GM23338 (cell line): ENCODE measurements at regions not wholly inside any gene's neighbourhood (a gene's known extent, or its start where the extent isn't known, plus 50 kb on each side); places are given as distances from the start of the nearest gene placed in this dataset.

Source experiments
- CREB1 ChIP-seq: fragments of 250-450 bp; sonication (Bioruptor Pico); IDR thresholded peaks from 2 replicates; pipeline ENCODE4 v1.5.0; 2020; ENCODE audit warnings: low read depth, mild to moderate bottlenecking, moderate library complexity
- EZH2 ChIP-seq: fragments of 200-600 bp; sonication (generic); IDR thresholded peaks from one replicate; pipeline ENCODE4 v1.8.0; 2017; ENCODE audit warnings: antibody characterized with exemption, mild to moderate bottlenecking, low read depth; ENCODE audit not compliant: unreplicated experiment
- EZH2phosphoT487 ChIP-seq: fragments of 200-600 bp; sonication (generic); IDR thresholded peaks from one replicate; pipeline ENCODE4 v1.8.1; 2018; ENCODE audit warnings: antibody characterized with exemption; ENCODE audit not compliant: unreplicated experiment
- JUNB ChIP-seq: IDR thresholded peaks from one replicate; pipeline ENCODE4 v1.6.1; 2016; ENCODE audit warnings: antibody characterized with exemption; ENCODE audit not compliant: unreplicated experiment
- NANOG ChIP-seq: IDR thresholded peaks from 2 replicates; pipeline ENCODE4 v1.6.1; 2016; ENCODE audit warnings: antibody characterized with exemption, borderline replicate concordance
- POLR2AphosphoS5 ChIP-seq: IDR thresholded peaks from 2 replicates; pipeline ENCODE4 v1.6.1; 2016; ENCODE audit warnings: antibody characterized with exemption, low read depth
- STAT1 ChIP-seq: IDR thresholded peaks from one replicate; pipeline ENCODE4 v1.6.1; 2016; ENCODE audit warnings: antibody characterized with exemption; ENCODE audit not compliant: unreplicated experiment
- ZNF114 ChIP-seq: fragments of 250-450 bp; sonication (Bioruptor Pico); IDR thresholded peaks from 2 replicates; pipeline ENCODE4 v1.5.0; 2020; ENCODE audit warnings: mild to moderate bottlenecking, moderate library complexity
- ZNF331 ChIP-seq: fragments of 250-450 bp; sonication (Bioruptor Pico); IDR thresholded peaks from 2 replicates; pipeline ENCODE4 v1.5.0; 2020; ENCODE audit warnings: low read depth, mild to moderate bottlenecking, moderate library complexity
- ZNF462 ChIP-seq: fragments of 250-450 bp; sonication (Bioruptor Pico); IDR thresholded peaks from 2 replicates; pipeline ENCODE4 v1.5.0; 2020; ENCODE audit warnings: mild to moderate bottlenecking, moderate library complexity
- TF ChIP-seq, protein P1 (sequence below), 2 experiments: fragments of 200-600 bp in 1 of 2; sonication (generic) in 1 of 2; conservative IDR thresholded peaks; 2 replicates each; pipeline versions ENCODE4 v1.5.1 to v1.6.1; 2016 to 2017; ENCODE audit warnings: antibody characterized with exemption in 2 of 2, low read depth in 2 of 2, mild to moderate bottlenecking in 2 of 2, moderate library complexity in 1 of 2
- TF ChIP-seq, protein P2 (sequence below): IDR thresholded peaks from one replicate; pipeline ENCODE4 v1.6.1; 2018; ENCODE audit warnings: antibody characterized with exemption; ENCODE audit not compliant: unreplicated experiment
- TF ChIP-seq, protein P3 (sequence below): IDR thresholded peaks from 2 replicates; pipeline ENCODE4 v1.6.1; 2016; ENCODE audit warnings: antibody characterized with exemption

- TF ChIP-seq, protein P1, sequence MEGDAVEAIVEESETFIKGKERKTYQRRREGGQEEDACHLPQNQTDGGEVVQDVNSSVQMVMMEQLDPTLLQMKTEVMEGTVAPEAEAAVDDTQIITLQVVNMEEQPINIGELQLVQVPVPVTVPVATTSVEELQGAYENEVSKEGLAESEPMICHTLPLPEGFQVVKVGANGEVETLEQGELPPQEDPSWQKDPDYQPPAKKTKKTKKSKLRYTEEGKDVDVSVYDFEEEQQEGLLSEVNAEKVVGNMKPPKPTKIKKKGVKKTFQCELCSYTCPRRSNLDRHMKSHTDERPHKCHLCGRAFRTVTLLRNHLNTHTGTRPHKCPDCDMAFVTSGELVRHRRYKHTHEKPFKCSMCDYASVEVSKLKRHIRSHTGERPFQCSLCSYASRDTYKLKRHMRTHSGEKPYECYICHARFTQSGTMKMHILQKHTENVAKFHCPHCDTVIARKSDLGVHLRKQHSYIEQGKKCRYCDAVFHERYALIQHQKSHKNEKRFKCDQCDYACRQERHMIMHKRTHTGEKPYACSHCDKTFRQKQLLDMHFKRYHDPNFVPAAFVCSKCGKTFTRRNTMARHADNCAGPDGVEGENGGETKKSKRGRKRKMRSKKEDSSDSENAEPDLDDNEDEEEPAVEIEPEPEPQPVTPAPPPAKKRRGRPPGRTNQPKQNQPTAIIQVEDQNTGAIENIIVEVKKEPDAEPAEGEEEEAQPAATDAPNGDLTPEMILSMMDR (conservative IDR thresholded peaks at IDR 0.05; ENCODE audit: low read depth in 2 of 2), result no peak
- no peak for TF ChIP-seq EZH2phosphoT487
- TF ChIP-seq EZH2, result no peak
- no peak for TF ChIP-seq ZNF114 (CRISPR knock-in tag)
- no peak for TF ChIP-seq POLR2AphosphoS5
- TF ChIP-seq, protein P2, sequence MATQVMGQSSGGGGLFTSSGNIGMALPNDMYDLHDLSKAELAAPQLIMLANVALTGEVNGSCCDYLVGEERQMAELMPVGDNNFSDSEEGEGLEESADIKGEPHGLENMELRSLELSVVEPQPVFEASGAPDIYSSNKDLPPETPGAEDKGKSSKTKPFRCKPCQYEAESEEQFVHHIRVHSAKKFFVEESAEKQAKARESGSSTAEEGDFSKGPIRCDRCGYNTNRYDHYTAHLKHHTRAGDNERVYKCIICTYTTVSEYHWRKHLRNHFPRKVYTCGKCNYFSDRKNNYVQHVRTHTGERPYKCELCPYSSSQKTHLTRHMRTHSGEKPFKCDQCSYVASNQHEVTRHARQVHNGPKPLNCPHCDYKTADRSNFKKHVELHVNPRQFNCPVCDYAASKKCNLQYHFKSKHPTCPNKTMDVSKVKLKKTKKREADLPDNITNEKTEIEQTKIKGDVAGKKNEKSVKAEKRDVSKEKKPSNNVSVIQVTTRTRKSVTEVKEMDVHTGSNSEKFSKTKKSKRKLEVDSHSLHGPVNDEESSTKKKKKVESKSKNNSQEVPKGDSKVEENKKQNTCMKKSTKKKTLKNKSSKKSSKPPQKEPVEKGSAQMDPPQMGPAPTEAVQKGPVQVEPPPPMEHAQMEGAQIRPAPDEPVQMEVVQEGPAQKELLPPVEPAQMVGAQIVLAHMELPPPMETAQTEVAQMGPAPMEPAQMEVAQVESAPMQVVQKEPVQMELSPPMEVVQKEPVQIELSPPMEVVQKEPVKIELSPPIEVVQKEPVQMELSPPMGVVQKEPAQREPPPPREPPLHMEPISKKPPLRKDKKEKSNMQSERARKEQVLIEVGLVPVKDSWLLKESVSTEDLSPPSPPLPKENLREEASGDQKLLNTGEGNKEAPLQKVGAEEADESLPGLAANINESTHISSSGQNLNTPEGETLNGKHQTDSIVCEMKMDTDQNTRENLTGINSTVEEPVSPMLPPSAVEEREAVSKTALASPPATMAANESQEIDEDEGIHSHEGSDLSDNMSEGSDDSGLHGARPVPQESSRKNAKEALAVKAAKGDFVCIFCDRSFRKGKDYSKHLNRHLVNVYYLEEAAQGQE, result no peak
- TF ChIP-seq CREB1, result no peak
- no peak for TF ChIP-seq JUNB
- no peak for TF ChIP-seq ZNF331 (CRISPR knock-in tag)
- TF ChIP-seq STAT1, result no peak
- no peak for TF ChIP-seq ZNF462 (CRISPR knock-in tag)
- TF ChIP-seq NANOG, result no peak
- TF ChIP-seq, protein P3, sequence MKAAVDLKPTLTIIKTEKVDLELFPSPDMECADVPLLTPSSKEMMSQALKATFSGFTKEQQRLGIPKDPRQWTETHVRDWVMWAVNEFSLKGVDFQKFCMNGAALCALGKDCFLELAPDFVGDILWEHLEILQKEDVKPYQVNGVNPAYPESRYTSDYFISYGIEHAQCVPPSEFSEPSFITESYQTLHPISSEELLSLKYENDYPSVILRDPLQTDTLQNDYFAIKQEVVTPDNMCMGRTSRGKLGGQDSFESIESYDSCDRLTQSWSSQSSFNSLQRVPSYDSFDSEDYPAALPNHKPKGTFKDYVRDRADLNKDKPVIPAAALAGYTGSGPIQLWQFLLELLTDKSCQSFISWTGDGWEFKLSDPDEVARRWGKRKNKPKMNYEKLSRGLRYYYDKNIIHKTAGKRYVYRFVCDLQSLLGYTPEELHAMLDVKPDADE, result no peak
These were observed 80.6 kb upstream of the UXS1 start for GRCh38 chr2:106274668-106275067.
